ENCODE measurements at regions not wholly inside any gene's neighbourhood (a gene's known extent, or its start where the extent isn't known, plus 50 kb on each side); places are given as distances from the start of the nearest gene placed in this dataset.

GRCh38 chr2:191782351-191782750, 64.5 kb downstream of the CAVIN2 start:
- H3K36me3 ChIP-seq, result no peaks in the 10 kb centered on the region
- WGBS, 2 donors, result 88 to 89% methylated on average over 8 of the region's 8 CpGs
- no peak overlapping the region for H3K27ac ChIP-seq
- no peaks in the 10 kb centered on the region for H3K9me3 ChIP-seq
- no peak for TF ChIP-seq EP300 (IDR thresholded peaks at IDR 0.05)
- no peak for TF ChIP-seq CTCF (IDR thresholded peaks at IDR 0.05)
- TF ChIP-seq POLR2A (IDR thresholded peaks at IDR 0.05), result no peak
- H3K27me3 ChIP-seq, result no peaks in the 10 kb centered on the region
- DNase-seq (ENCODE audit: low spot score in 2 of 2), result no peak
- H3K4me1 ChIP-seq, result no peaks in the 10 kb centered on the region
- H3K4me3 ChIP-seq, result no peak overlapping the region

GRCh38 chr2:191783416-191783815, 63.5 kb downstream of the CAVIN2 start:
- TF ChIP-seq POLR2A (IDR thresholded peaks at IDR 0.05) (no peak), CTCF (IDR thresholded peaks at IDR 0.05) (no peak), EP300 (IDR thresholded peaks at IDR 0.05) (no peak)
- Histone ChIP-seq H3K27ac (no peak overlapping the region), H3K4me3 (no peak overlapping the region), H3K9me3 (no peaks in the 10 kb centered on the region), H3K27me3 (no peaks in the 10 kb centered on the region), H3K36me3 (no peaks in the 10 kb centered on the region), H3K4me1 (no peaks in the 10 kb centered on the region)
- no peak for DNase-seq (ENCODE audit: low spot score in 2 of 2)

All from tibial nerve (tissue), 4 donors.